Naive thymus-derived CD4-positive, alpha-beta T cell (primary cell): ENCODE measurements at regions not wholly inside any gene's neighbourhood (a gene's known extent, or its start where the extent isn't known, plus 50 kb on each side); places are given as distances from the start of the nearest gene placed in this dataset.

Source experiments
- ATAC-seq: fragments of 150-1000 bp; cut with Tn5 transposase; 2 replicates; pipeline ENCODE4 v1.10.0; 2021; ENCODE audit warnings: mild to moderate bottlenecking, moderate library complexity
- CTCF ChIA-PET: fragments of 350-600 bp; sonication (Branson Sonifier 250); formaldehyde crosslinking; loops from one replicate; lab custom pipeline; 2021; ENCODE audit warnings: antibody characterized with exemption; lab: Charles Lee
- POLR2A ChIA-PET: fragments of 350-600 bp; sonication (Branson Sonifier 250); formaldehyde crosslinking; loops from one replicate; lab custom pipeline; 2021; ENCODE audit warnings: antibody characterized with exemption, inconsistent platforms; lab: Charles Lee
- DNase-seq, 9 donors: peaks; one replicate each; pipeline versions ENCODE4 v3.0.0 to v3.0.0-alpha.2; 2020 to 2022; ENCODE audit warnings: mixed read lengths in 1 of 9
- H3K27ac ChIP-seq: one replicate; pipeline ENCODE4 v1.7.0; 2013; ENCODE audit warnings: mild to moderate bottlenecking, low read depth, low read length, moderate library complexity
- H3K27me3 ChIP-seq, 2 donors: one replicate each; pipeline ENCODE4 v1.7.0; 2013; ENCODE audit warnings: low read length in 2 of 2, mild to moderate bottlenecking in 2 of 2, moderate library complexity in 2 of 2; ENCODE audit not compliant: control insufficient read depth in 2 of 2, insufficient read depth in 2 of 2
- H3K36me3 ChIP-seq, 3 experiments: 1 replicate in 2 of 3; 2 replicates in 1 of 3; pipeline ENCODE4 v1.7.0; 2013; ENCODE audit warnings: low read length in 3 of 3, mild to moderate bottlenecking in 3 of 3, moderate library complexity in 1 of 3; ENCODE audit not compliant: insufficient read depth in 3 of 3, control insufficient read depth in 2 of 3
- H3K4me1 ChIP-seq, 2 donors: one replicate each; pipeline ENCODE4 v1.7.0; 2013; ENCODE audit warnings: low read length in 2 of 2, mild to moderate bottlenecking in 2 of 2, moderate library complexity in 1 of 2; ENCODE audit not compliant: control insufficient read depth in 2 of 2, insufficient read depth in 2 of 2
- H3K4me3 ChIP-seq: 2 replicates; pipeline ENCODE4 v1.7.0; 2013; ENCODE audit warnings: mild to moderate bottlenecking, low read length
- H3K9me3 ChIP-seq, 3 experiments: 1 replicate in 2 of 3; 2 replicates in 1 of 3; pipeline ENCODE4 v1.7.0; 2013; ENCODE audit warnings: low read length in 3 of 3; ENCODE audit not compliant: control insufficient read depth in 2 of 3
- H3K27ac Mint-ChIP-seq, 9 donors: one replicate each; pipeline ENCODE4 v1.8.0; 2020 to 2022; ENCODE audit warnings: mixed read lengths in 9 of 9, mild to moderate bottlenecking in 8 of 9, moderate library complexity in 5 of 9, inconsistent platforms in 2 of 9
- H3K27me3 Mint-ChIP-seq, 5 donors: one replicate each; pipeline ENCODE4 v1.8.0; 2021 to 2022; ENCODE audit warnings: mixed read lengths in 5 of 5, mild to moderate bottlenecking in 1 of 5
- H3K36me3 Mint-ChIP-seq, 5 donors: one replicate each; pipeline ENCODE4 v1.8.0; 2020 to 2022; ENCODE audit warnings: mixed read lengths in 5 of 5, mild to moderate bottlenecking in 3 of 5, inconsistent platforms in 1 of 5
- H3K4me1 Mint-ChIP-seq, 7 donors: one replicate each; pipeline ENCODE4 v1.8.0; 2020 to 2022; ENCODE audit warnings: mixed read lengths in 7 of 7, mild to moderate bottlenecking in 3 of 7, inconsistent platforms in 1 of 7
- H3K4me3 Mint-ChIP-seq, 10 donors: one replicate each; pipeline ENCODE4 v1.8.0; 2020 to 2022; ENCODE audit warnings: mild to moderate bottlenecking in 10 of 10, mixed read lengths in 10 of 10, moderate library complexity in 6 of 10, inconsistent platforms in 2 of 10
- H3K9me3 Mint-ChIP-seq, 11 donors: one replicate each; pipeline ENCODE4 v1.8.0; 2020 to 2022; ENCODE audit warnings: mixed read lengths in 11 of 11, mild to moderate bottlenecking in 4 of 11, inconsistent platforms in 1 of 11, moderate library complexity in 1 of 11
- intact Hi-C, 2 donors: fragments of 100-400 bp; cut with micrococcal nuclease; formaldehyde crosslinking; loops; one replicate each; pipeline ENCODE4 v1.15.1; 2023

DNA sequence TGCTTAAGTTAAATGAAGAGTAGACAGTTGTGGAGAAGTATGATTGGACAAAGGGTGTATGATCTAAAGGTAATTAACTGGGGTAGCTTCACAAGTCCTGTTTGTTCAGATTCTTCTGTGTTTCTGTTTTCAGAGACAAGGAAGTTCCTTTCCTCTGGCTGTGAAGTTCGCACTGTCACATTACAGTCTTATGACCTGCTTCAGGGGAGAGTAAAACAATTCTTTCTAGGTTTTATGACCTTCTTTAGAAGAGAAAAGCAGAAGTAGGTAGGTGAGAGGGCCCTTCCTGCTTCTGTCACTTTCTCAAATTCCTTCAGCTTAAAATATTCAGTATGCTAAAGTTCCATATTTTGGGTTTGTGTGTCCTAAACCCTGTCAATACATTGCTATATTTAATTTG, 211.9 kb downstream of the SOX3 start:
- no peaks in the 10 kb centered on the region for H3K36me3 ChIP-seq
- no peaks in the 10 kb centered on the region for H3K4me1 ChIP-seq
- no peak overlapping the region for H3K4me3 Mint-ChIP-seq
- no peaks in the 10 kb centered on the region for H3K27me3 ChIP-seq
- no peak overlapping the region for H3K27ac Mint-ChIP-seq
- no peaks in the 10 kb centered on the region for H3K9me3 ChIP-seq
- H3K4me3 ChIP-seq, result no peak overlapping the region
- DNase-seq (no peak), ATAC-seq (no peak)
- H3K9me3 Mint-ChIP-seq, result peaks cover 0 to 7% (median 0%) of the 10 kb centered on the region in 11 donors
- CTCF ChIA-PET, result no interaction called here
- H3K27me3 Mint-ChIP-seq, result no peaks in the 10 kb centered on the region
- H3K27ac ChIP-seq, result no peak overlapping the region
- intact Hi-C loops, result no loop called here
- no peaks in the 10 kb centered on the region for H3K36me3 Mint-ChIP-seq
- no peaks in the 10 kb centered on the region for H3K4me1 Mint-ChIP-seq
- POLR2A ChIA-PET, result no interaction called here

DNA sequence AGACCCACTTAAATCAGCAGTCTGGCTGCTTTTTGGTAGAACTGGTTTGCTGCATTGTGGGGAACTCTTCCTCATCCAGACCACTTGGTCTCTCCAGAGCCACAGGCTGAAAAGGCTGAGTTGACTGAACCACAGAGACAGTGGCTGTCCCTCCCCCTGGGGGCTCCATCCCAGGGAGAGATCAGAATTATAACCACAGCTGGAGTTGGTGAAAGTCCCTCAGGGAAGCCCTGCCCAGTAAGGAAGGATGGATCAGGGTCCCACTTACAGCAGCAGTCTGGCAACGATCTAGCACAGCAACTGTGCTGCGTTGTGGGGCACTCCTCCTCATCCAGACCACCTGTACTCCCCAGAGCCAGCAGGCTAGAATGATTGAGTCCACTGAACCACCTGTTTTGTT, 212.7 kb downstream of the SOX3 start:
- no peaks in the 10 kb centered on the region for H3K4me1 Mint-ChIP-seq
- Histone ChIP-seq H3K4me1 (no peaks in the 10 kb centered on the region), H3K36me3 (no peaks in the 10 kb centered on the region), H3K27me3 (no peaks in the 10 kb centered on the region), H3K4me3 (no peak overlapping the region), H3K27ac (no peak overlapping the region), H3K9me3 (no peaks in the 10 kb centered on the region)
- ChIA-PET POLR2A (no interaction called here), CTCF (no interaction called here)
- H3K36me3 Mint-ChIP-seq, result no peaks in the 10 kb centered on the region
- H3K4me3 Mint-ChIP-seq, result no peak overlapping the region
- H3K27ac Mint-ChIP-seq, result no peak overlapping the region
- peaks cover 0 to 7% (median 0%) of the 10 kb centered on the region in 11 donors for H3K9me3 Mint-ChIP-seq
- intact Hi-C loops, result no loop called here
- DNase-seq (no peak), ATAC-seq (no peak)
- no peaks in the 10 kb centered on the region for H3K27me3 Mint-ChIP-seq

DNA sequence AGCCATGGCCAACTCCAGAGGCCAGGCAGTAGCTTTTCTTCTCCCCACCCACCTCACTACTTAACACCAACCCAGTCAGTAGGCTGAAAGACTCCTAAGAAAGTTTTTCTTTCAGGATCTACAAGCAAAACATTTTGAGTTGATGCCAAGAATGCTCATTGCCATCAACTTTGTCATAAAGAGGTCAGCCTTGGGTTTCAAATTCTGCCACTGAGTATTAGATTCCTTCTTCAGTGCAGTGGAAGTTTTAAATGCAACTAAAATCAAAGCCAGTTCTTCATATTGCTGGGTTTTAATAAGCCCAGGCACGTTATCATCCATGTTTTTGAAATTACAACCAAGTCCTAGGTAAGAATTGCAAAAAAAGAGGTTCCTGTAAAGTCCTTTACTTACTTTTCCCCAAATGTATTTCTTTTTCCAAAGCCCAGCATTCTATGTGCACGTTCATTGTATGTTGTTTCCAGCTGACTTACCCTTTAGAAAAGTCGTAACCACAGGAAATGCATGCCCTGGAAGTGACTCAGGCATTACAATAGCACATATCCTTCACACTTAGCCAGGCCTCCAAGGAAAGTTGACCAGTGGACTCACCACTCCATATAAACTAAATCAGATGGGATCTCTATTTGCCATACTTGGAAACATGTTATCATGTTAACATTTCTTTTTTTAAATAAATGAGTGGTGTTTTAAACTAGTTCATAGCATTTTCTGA, 229.9 kb downstream of the SOX3 start:
- Mint-ChIP-seq H3K27me3 (no peaks in the 10 kb centered on the region), H3K4me3 (no peak overlapping the region), H3K36me3 (no peaks in the 10 kb centered on the region), H3K27ac (no peak overlapping the region), H3K9me3 (peaks cover 0 to 17% (median 6%) of the 10 kb centered on the region in 11 donors), H3K4me1 (no peaks in the 10 kb centered on the region)
- no peak overlapping the region for H3K27ac ChIP-seq
- no peaks in the 10 kb centered on the region for H3K27me3 ChIP-seq
- intact Hi-C loops, result no loop called here
- no peaks in the 10 kb centered on the region for H3K9me3 ChIP-seq
- H3K4me3 ChIP-seq, result no peak overlapping the region
- ChIA-PET CTCF (no interaction called here), POLR2A (no interaction called here)
- no peaks in the 10 kb centered on the region for H3K4me1 ChIP-seq
- DNase-seq, result no peak
- ATAC-seq, result no peak
- H3K36me3 ChIP-seq, result no peaks in the 10 kb centered on the region

DNA sequence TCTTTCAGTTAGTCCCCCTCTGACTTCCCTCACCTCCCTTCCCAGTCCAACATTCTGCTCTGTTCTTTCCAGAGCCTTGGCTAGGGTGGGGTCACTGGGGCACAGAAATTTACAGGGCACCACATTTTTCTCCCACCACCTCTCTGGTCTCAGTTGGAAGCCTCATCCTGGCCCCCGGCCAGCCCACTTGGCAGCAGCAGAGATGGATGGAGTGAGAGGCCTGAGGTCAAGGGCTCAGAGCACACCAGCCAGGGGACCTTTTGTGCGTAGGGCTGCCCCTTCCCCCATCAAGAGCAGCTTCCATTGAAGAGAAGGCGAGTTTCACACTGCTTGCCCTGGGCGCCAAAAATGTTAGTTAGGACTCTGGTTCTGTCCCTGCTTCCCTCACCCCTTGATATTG, 230.9 kb downstream of the SOX3 start:
- Histone ChIP-seq H3K4me3 (no peak overlapping the region), H3K36me3 (no peaks in the 10 kb centered on the region), H3K27me3 (no peaks in the 10 kb centered on the region), H3K4me1 (no peaks in the 10 kb centered on the region), H3K9me3 (no peaks in the 10 kb centered on the region), H3K27ac (no peak overlapping the region)
- Mint-ChIP-seq H3K36me3 (no peaks in the 10 kb centered on the region), H3K4me3 (no peak overlapping the region), H3K9me3 (peaks cover 0 to 22% (median 6%) of the 10 kb centered on the region in 11 donors), H3K27me3 (no peaks in the 10 kb centered on the region), H3K4me1 (no peaks in the 10 kb centered on the region), H3K27ac (no peak overlapping the region)
- POLR2A ChIA-PET, result no interaction called here
- ATAC-seq, result no peak
- CTCF ChIA-PET, result no interaction called here
- intact Hi-C loops, result no loop called here
- DNase-seq, result no peak

DNA sequence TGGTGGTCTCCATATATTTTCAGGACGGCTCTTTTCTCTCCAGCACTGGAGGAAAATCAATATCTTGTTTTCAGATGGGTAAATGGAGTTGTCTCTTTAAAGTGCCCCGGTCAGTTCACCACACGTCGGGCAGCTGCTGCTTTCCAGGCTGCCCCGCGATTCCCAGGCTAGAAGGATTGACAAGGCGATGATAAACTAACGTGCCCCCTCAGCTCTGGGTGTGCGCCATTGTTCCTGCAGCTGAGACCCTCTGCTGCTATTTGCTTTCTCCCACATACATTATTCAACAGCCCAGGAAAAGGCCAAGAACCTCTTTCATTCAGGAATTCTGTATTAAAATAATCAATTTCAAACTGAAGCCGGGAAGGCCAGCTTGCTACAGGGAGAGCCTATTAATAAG, 254.5 kb downstream of the SOX3 start:
- no peak for DNase-seq
- H3K4me3 Mint-ChIP-seq, result no peak overlapping the region
- H3K9me3 Mint-ChIP-seq, result no peaks in the 10 kb centered on the region
- no peaks in the 10 kb centered on the region for H3K36me3 ChIP-seq
- no peak overlapping the region for H3K27ac ChIP-seq
- ChIA-PET POLR2A (no interaction called here), CTCF (no interaction called here)
- H3K27ac Mint-ChIP-seq, result no peak overlapping the region
- no peaks in the 10 kb centered on the region for H3K4me1 ChIP-seq
- ATAC-seq, result no peak
- H3K27me3 Mint-ChIP-seq, result no peaks in the 10 kb centered on the region
- no peak overlapping the region for H3K4me3 ChIP-seq
- H3K27me3 ChIP-seq, result no peaks in the 10 kb centered on the region
- intact Hi-C loops, result no loop called here
- H3K9me3 ChIP-seq, result no peaks in the 10 kb centered on the region
- H3K36me3 Mint-ChIP-seq, result no peaks in the 10 kb centered on the region
- H3K4me1 Mint-ChIP-seq, result no peaks in the 10 kb centered on the region

DNA sequence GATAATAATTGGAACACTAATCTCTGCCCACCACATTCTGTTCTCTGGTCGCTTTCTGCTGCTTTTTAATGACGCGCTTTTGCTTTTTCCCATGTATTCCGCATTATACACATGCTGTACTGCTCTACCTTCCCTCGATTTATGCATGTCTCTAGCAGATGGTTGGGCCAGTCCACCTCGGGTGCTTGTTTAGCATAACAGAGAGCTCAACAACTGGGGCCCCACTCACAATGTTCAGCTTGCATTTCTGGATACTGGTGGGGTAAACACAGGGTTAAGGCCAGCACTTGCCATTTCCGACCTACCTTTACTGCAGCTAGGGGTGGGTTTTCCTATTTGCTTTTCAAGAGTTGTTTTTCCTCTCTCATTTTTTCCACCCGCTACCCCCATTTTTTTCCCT, 255.8 kb downstream of the SOX3 start:
- H3K4me3 Mint-ChIP-seq, result no peak overlapping the region
- H3K4me1 ChIP-seq, result no peaks in the 10 kb centered on the region
- no peaks in the 10 kb centered on the region for H3K36me3 ChIP-seq
- ATAC-seq (no peak), DNase-seq (no peak)
- H3K27me3 ChIP-seq, result no peaks in the 10 kb centered on the region
- CTCF ChIA-PET, result no interaction called here
- H3K4me3 ChIP-seq, result no peak overlapping the region
- POLR2A ChIA-PET, result no interaction called here
- H3K27me3 Mint-ChIP-seq, result no peaks in the 10 kb centered on the region
- no peak overlapping the region for H3K27ac ChIP-seq
- intact Hi-C loops, result no loop called here
- no peak overlapping the region for H3K27ac Mint-ChIP-seq
- no peaks in the 10 kb centered on the region for H3K36me3 Mint-ChIP-seq
- H3K4me1 Mint-ChIP-seq, result no peaks in the 10 kb centered on the region
- H3K9me3 Mint-ChIP-seq, result no peaks in the 10 kb centered on the region
- no peaks in the 10 kb centered on the region for H3K9me3 ChIP-seq

DNA sequence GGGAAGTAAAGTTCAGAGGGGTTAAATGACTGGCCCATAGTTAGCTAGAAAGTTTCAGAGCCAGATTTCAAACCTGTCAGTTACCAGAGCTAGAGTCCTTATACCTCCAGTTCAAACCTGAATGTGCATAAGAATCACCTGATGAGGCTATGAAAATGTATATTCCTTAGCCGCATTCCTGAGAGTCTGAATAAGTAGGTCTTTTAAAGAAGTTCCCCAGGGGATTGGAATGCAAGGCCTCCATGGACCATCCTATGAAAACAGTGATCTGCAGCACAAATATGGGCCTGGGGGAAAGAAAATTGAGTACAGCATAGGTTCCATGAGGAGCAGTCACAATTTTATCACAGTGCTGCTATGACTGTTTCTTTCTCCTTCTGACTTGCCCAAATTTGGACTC, 263.9 kb upstream of the CXorf66 start:
- H3K9me3 Mint-ChIP-seq, result peaks cover 0 to 13% (median 0%) of the 10 kb centered on the region in 11 donors
- H3K27me3 Mint-ChIP-seq, result peaks cover 0 to 3% (median 0%) of the 10 kb centered on the region in 5 donors
- H3K4me3 ChIP-seq, result no peak overlapping the region
- no peak for DNase-seq
- H3K9me3 ChIP-seq, result no peaks in the 10 kb centered on the region
- no peaks in the 10 kb centered on the region for H3K4me1 ChIP-seq
- H3K4me3 Mint-ChIP-seq, result no peak overlapping the region
- no peaks in the 10 kb centered on the region for H3K27me3 ChIP-seq
- no peak for ATAC-seq
- intact Hi-C loops, result no loop called here
- H3K36me3 Mint-ChIP-seq, result no peaks in the 10 kb centered on the region
- CTCF ChIA-PET, result no interaction called here
- H3K36me3 ChIP-seq, result no peaks in the 10 kb centered on the region
- H3K27ac ChIP-seq, result no peak overlapping the region
- POLR2A ChIA-PET, result no interaction called here
- H3K4me1 Mint-ChIP-seq, result no peaks in the 10 kb centered on the region
- no peak overlapping the region for H3K27ac Mint-ChIP-seq
